Liver (tissue), 8 donors: ENCODE measurements at regions not wholly inside any gene's neighbourhood (a gene's known extent, or its start where the extent isn't known, plus 50 kb on each side); places are given as distances from the start of the nearest gene placed in this dataset.

Experiments
- DNase-seq: peaks from one replicate; pipeline ENCODE4 v3.0.0-alpha.2; 2017; ENCODE audit warnings: low spot score
- H3K27ac ChIP-seq, 2 donors: one replicate each; pipeline ENCODE4 v1.7.0; 2013; ENCODE audit warnings: inconsistent platforms in 2 of 2, low read length in 2 of 2, control low read depth in 1 of 2, low read depth in 1 of 2, mild to moderate bottlenecking in 1 of 2
- H3K27me3 ChIP-seq, 4 donors: one replicate each; pipeline versions ENCODE4 v1.6.1 to v1.7.0; 2013; ENCODE audit warnings: low read length in 3 of 4, inconsistent platforms in 1 of 4, mild to moderate bottlenecking in 1 of 4, moderate library complexity in 1 of 4; ENCODE audit not compliant: control insufficient read depth in 4 of 4, insufficient read depth in 4 of 4
- H3K36me3 ChIP-seq, 4 donors: one replicate each; pipeline versions ENCODE4 v1.6.1 to v1.7.0; 2013; ENCODE audit warnings: low read length in 3 of 4, mild to moderate bottlenecking in 3 of 4, low read depth in 1 of 4, moderate library complexity in 1 of 4; ENCODE audit not compliant: control insufficient read depth in 4 of 4, insufficient read depth in 3 of 4
- H3K4me1 ChIP-seq, 4 donors: one replicate each; pipeline versions ENCODE4 v1.6.1 to v1.7.0; 2013; ENCODE audit warnings: low read length in 3 of 4, mild to moderate bottlenecking in 3 of 4, moderate library complexity in 1 of 4; ENCODE audit not compliant: control insufficient read depth in 4 of 4, insufficient read depth in 4 of 4
- H3K4me3 ChIP-seq, 3 donors: one replicate each; pipeline versions ENCODE4 v1.6.1 to v1.7.0; 2013; ENCODE audit warnings: low read length in 3 of 3, control low read depth in 1 of 3, low read depth in 1 of 3, mild to moderate bottlenecking in 1 of 3
- H3K9ac ChIP-seq, 2 donors: one replicate each; pipeline ENCODE4 v1.7.0; 2013; ENCODE audit warnings: low read length in 2 of 2, mild to moderate bottlenecking in 2 of 2, moderate library complexity in 2 of 2, control low read depth in 1 of 2, low read depth in 1 of 2
- H3K9me3 ChIP-seq, 4 donors: one replicate each; pipeline versions ENCODE4 v1.6.1 to v1.7.0; 2013; ENCODE audit warnings: low read length in 3 of 4; ENCODE audit not compliant: control insufficient read depth in 4 of 4
- EGR1 ChIP-seq, 2 donors: IDR thresholded peaks; 2 replicates each; pipeline ENCODE4 v1.6.1; 2016 to 2018; ENCODE audit warnings: antibody characterized with exemption in 2 of 2, low read depth in 2 of 2
- FOXA1 ChIP-seq: IDR thresholded peaks from 2 replicates; pipeline ENCODE4 v1.6.1; 2016; ENCODE audit warnings: antibody characterized with exemption
- FOXA2 ChIP-seq: IDR thresholded peaks from 2 replicates; pipeline ENCODE4 v1.6.1; 2016; ENCODE audit warnings: antibody characterized with exemption
- GABPA ChIP-seq, 2 donors: IDR thresholded peaks in 1 of 2; conservative IDR thresholded peaks in 1 of 2; 2 replicates each; pipeline ENCODE4 v1.6.1; 2016; ENCODE audit warnings: antibody characterized with exemption in 2 of 2, mild to moderate bottlenecking in 1 of 2, moderate library complexity in 1 of 2
- HNF4A ChIP-seq, 2 donors: conservative IDR thresholded peaks; 2 replicates each; pipeline ENCODE4 v1.6.1; 2016; ENCODE audit warnings: antibody characterized with exemption in 2 of 2, mild to moderate bottlenecking in 2 of 2
- HNF4G ChIP-seq: IDR thresholded peaks from 2 replicates; pipeline ENCODE4 v1.6.1; 2016; ENCODE audit warnings: antibody characterized with exemption
- JUND ChIP-seq, 2 donors: IDR thresholded peaks; 2 replicates each; pipeline ENCODE4 v1.6.1; 2016; ENCODE audit warnings: antibody characterized with exemption in 2 of 2
- NR2F2 ChIP-seq: IDR thresholded peaks from 2 replicates; pipeline ENCODE4 v1.6.1; 2016; ENCODE audit warnings: antibody characterized with exemption
- RAD21 ChIP-seq, 2 donors: IDR thresholded peaks; 2 replicates each; pipeline ENCODE4 v1.6.1; 2016; ENCODE audit warnings: antibody characterized with exemption in 2 of 2, mild to moderate bottlenecking in 2 of 2
- SP1 ChIP-seq: IDR thresholded peaks from 2 replicates; pipeline ENCODE4 v1.6.1; 2018; ENCODE audit warnings: antibody characterized with exemption, mild to moderate bottlenecking
- TAF1 ChIP-seq: conservative IDR thresholded peaks from 2 replicates; pipeline ENCODE4 v1.6.1; 2016; ENCODE audit warnings: antibody characterized with exemption, mild to moderate bottlenecking
- YY1 ChIP-seq: IDR thresholded peaks from 2 replicates; pipeline ENCODE4 v1.6.1; 2016; ENCODE audit warnings: antibody characterized with exemption, mild to moderate bottlenecking
- ZBTB33 ChIP-seq: IDR thresholded peaks from 2 replicates; pipeline ENCODE4 v1.6.1; 2016; ENCODE audit warnings: antibody characterized with exemption
- WGBS: extraction: QIAGEN DNeasy Blood & Tissue Kit; methylation state at CpG from one replicate; pipeline ENCODE4 v1.1.7; 2013; 5-methylcytosine and 5-hydroxymethylcytosine counted together
- TF ChIP-seq, protein P1 (sequence below): IDR thresholded peaks from 2 replicates; pipeline ENCODE4 v1.6.1; 2016; ENCODE audit warnings: antibody characterized with exemption
- TF ChIP-seq, protein P2 (sequence below): fragments of 150-350 bp; IDR thresholded peaks from 2 replicates; pipeline ENCODE4 v1.5.1; 2017; ENCODE audit warnings: improper control_type of control experiment, low read depth, low read length; ENCODE audit not compliant: missing input control
- TF ChIP-seq, protein P3 (sequence below): IDR thresholded peaks from 2 replicates; pipeline ENCODE4 v1.6.1; 2016; ENCODE audit warnings: antibody characterized with exemption, mild to moderate bottlenecking
- donor health status: healthy.
- donor health status: healthy.
- donor health status: healthy.
- donor health status: healthy.
- donor health status: healthy.

GRCh38 chr22:49237703-49238102, 590.0 kb downstream of the BRD1 start:
- DNase-seq = no peak
- TF ChIP-seq, protein P1, sequence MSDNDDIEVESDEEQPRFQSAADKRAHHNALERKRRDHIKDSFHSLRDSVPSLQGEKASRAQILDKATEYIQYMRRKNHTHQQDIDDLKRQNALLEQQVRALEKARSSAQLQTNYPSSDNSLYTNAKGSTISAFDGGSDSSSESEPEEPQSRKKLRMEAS = no peak
- no peak for TF ChIP-seq EGR1 (IDR thresholded peaks at IDR 0.05; ENCODE audit: low read depth in 2 of 2)
- TF ChIP-seq YY1 = no peak
- TF ChIP-seq HNF4A (conservative IDR thresholded peaks at IDR 0.05) = no peak
- H3K27ac ChIP-seq = no peak overlapping the region
- H3K9me3 ChIP-seq = no peaks in the 10 kb centered on the region
- H3K9ac ChIP-seq = no peak overlapping the region
- 54% methylated on average over 7 of the region's 7 CpGs for WGBS
- H3K36me3 ChIP-seq = no peaks in the 10 kb centered on the region
- H3K4me1 ChIP-seq = no peaks in the 10 kb centered on the region
- peaks cover 0 to 5% (median 0%) of the 10 kb centered on the region in 4 donors for H3K27me3 ChIP-seq
- no peak overlapping the region for H3K4me3 ChIP-seq

- Histone ChIP-seq H3K4me3 (no peak overlapping the region), H3K9me3 (no peaks in the 10 kb centered on the region), H3K4me1 (no peaks in the 10 kb centered on the region), H3K27ac (no peak overlapping the region), H3K27me3 (peaks cover 0 to 5% (median 0%) of the 10 kb centered on the region in 4 donors), H3K9ac (no peak overlapping the region), H3K36me3 (no peaks in the 10 kb centered on the region)
- 76% methylated on average over 3 of the region's 3 CpGs for WGBS
- no peak for DNase-seq
- TF ChIP-seq, protein P2, sequence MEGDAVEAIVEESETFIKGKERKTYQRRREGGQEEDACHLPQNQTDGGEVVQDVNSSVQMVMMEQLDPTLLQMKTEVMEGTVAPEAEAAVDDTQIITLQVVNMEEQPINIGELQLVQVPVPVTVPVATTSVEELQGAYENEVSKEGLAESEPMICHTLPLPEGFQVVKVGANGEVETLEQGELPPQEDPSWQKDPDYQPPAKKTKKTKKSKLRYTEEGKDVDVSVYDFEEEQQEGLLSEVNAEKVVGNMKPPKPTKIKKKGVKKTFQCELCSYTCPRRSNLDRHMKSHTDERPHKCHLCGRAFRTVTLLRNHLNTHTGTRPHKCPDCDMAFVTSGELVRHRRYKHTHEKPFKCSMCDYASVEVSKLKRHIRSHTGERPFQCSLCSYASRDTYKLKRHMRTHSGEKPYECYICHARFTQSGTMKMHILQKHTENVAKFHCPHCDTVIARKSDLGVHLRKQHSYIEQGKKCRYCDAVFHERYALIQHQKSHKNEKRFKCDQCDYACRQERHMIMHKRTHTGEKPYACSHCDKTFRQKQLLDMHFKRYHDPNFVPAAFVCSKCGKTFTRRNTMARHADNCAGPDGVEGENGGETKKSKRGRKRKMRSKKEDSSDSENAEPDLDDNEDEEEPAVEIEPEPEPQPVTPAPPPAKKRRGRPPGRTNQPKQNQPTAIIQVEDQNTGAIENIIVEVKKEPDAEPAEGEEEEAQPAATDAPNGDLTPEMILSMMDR = no peak
- TF ChIP-seq HNF4G (no peak), NR2F2 (no peak)
Observed at GRCh38 chr22:49237279-49237678, 590.4 kb downstream of the BRD1 start.

- no peak overlapping the region for H3K27ac ChIP-seq
- no peak overlapping the region for H3K9ac ChIP-seq
- H3K4me1 ChIP-seq = no peaks in the 10 kb centered on the region
- H3K27me3 ChIP-seq = peaks cover 0 to 5% (median 0%) of the 10 kb centered on the region in 4 donors
- H3K4me3 ChIP-seq = no peak overlapping the region
- WGBS = 86% methylated on average over 11 of the region's 11 CpGs
- TF ChIP-seq, protein P3, sequence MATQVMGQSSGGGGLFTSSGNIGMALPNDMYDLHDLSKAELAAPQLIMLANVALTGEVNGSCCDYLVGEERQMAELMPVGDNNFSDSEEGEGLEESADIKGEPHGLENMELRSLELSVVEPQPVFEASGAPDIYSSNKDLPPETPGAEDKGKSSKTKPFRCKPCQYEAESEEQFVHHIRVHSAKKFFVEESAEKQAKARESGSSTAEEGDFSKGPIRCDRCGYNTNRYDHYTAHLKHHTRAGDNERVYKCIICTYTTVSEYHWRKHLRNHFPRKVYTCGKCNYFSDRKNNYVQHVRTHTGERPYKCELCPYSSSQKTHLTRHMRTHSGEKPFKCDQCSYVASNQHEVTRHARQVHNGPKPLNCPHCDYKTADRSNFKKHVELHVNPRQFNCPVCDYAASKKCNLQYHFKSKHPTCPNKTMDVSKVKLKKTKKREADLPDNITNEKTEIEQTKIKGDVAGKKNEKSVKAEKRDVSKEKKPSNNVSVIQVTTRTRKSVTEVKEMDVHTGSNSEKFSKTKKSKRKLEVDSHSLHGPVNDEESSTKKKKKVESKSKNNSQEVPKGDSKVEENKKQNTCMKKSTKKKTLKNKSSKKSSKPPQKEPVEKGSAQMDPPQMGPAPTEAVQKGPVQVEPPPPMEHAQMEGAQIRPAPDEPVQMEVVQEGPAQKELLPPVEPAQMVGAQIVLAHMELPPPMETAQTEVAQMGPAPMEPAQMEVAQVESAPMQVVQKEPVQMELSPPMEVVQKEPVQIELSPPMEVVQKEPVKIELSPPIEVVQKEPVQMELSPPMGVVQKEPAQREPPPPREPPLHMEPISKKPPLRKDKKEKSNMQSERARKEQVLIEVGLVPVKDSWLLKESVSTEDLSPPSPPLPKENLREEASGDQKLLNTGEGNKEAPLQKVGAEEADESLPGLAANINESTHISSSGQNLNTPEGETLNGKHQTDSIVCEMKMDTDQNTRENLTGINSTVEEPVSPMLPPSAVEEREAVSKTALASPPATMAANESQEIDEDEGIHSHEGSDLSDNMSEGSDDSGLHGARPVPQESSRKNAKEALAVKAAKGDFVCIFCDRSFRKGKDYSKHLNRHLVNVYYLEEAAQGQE = no peak
- no peak for TF ChIP-seq TAF1
- TF ChIP-seq HNF4G = no peak
- no peak for TF ChIP-seq GABPA (IDR thresholded peaks at IDR 0.05 in 1 of 2, conservative IDR thresholded peaks at IDR 0.05 in 1 of 2)
- TF ChIP-seq JUND (IDR thresholded peaks at IDR 0.05) = no peak
- TF ChIP-seq, protein P2 = no peak
- no peak for TF ChIP-seq ZBTB33
- TF ChIP-seq EGR1 (IDR thresholded peaks at IDR 0.05; ENCODE audit: low read depth in 2 of 2) = no peak
- TF ChIP-seq FOXA1 = no peak
- no peak for TF ChIP-seq FOXA2
- no peak for TF ChIP-seq NR2F2
- TF ChIP-seq SP1 = no peak
- TF ChIP-seq, protein P1 = no peak
- TF ChIP-seq RAD21 (IDR thresholded peaks at IDR 0.05) = no peak
- peak; percentile 29 for DNase-seq
- H3K36me3 ChIP-seq = no peaks in the 10 kb centered on the region
- H3K9me3 ChIP-seq = no peaks in the 10 kb centered on the region
Observed at GRCh38 chr22:49236541-49237075, 591.1 kb downstream of the BRD1 start.
